ENCODE measurements at regions not wholly inside any gene's neighbourhood (a gene's known extent, or its start where the extent isn't known, plus 50 kb on each side); places are given as distances from the start of the nearest gene placed in this dataset.

DNA sequence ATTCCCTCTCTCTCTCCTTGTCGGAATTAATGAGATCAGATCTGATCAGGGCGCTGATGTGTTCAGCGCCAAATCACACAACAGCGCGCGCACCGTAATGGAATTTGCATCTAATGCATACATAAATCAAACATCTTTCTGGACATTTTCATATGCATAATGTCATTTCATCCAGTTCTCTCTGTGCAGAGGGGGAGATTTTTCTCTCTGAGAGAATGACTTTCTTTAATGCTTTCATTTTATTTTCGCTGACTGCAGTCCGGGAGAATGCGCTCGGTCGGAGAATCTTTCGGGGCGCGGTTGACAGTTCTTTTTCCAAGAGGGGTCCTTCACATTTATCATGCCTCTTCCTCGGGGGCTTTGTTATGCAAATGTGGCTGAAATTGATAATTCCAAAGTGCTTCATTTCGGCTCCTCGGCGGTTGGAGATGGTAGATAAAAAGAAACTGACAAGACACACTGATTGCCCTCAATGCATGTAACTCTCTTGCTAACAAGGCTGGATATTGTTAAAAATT, 615.9 kb downstream of the VRK1 start:
- DNase-seq (ENCODE audit: low spot score) = no peak
- Mint-ChIP-seq H3K4me3 (ENCODE audit: unreplicated experiment) (no peak overlapping the region), H3K9me3 (ENCODE audit: unreplicated experiment) (no peaks in the 10 kb centered on the region), H3K4me1 (ENCODE audit: unreplicated experiment) (peaks cover 6% of the 10 kb centered on the region), H3K27ac (ENCODE audit: unreplicated experiment) (no peak overlapping the region), H3K27me3 (ENCODE audit: unreplicated experiment) (peaks cover 3% of the 10 kb centered on the region), H3K36me3 (ENCODE audit: low read depth, unreplicated experiment) (no peaks in the 10 kb centered on the region)
- TF ChIP-seq, protein P1, sequence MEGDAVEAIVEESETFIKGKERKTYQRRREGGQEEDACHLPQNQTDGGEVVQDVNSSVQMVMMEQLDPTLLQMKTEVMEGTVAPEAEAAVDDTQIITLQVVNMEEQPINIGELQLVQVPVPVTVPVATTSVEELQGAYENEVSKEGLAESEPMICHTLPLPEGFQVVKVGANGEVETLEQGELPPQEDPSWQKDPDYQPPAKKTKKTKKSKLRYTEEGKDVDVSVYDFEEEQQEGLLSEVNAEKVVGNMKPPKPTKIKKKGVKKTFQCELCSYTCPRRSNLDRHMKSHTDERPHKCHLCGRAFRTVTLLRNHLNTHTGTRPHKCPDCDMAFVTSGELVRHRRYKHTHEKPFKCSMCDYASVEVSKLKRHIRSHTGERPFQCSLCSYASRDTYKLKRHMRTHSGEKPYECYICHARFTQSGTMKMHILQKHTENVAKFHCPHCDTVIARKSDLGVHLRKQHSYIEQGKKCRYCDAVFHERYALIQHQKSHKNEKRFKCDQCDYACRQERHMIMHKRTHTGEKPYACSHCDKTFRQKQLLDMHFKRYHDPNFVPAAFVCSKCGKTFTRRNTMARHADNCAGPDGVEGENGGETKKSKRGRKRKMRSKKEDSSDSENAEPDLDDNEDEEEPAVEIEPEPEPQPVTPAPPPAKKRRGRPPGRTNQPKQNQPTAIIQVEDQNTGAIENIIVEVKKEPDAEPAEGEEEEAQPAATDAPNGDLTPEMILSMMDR (IDR thresholded peaks at IDR 0.05; ENCODE audit: unreplicated experiment) = no peak

DNA sequence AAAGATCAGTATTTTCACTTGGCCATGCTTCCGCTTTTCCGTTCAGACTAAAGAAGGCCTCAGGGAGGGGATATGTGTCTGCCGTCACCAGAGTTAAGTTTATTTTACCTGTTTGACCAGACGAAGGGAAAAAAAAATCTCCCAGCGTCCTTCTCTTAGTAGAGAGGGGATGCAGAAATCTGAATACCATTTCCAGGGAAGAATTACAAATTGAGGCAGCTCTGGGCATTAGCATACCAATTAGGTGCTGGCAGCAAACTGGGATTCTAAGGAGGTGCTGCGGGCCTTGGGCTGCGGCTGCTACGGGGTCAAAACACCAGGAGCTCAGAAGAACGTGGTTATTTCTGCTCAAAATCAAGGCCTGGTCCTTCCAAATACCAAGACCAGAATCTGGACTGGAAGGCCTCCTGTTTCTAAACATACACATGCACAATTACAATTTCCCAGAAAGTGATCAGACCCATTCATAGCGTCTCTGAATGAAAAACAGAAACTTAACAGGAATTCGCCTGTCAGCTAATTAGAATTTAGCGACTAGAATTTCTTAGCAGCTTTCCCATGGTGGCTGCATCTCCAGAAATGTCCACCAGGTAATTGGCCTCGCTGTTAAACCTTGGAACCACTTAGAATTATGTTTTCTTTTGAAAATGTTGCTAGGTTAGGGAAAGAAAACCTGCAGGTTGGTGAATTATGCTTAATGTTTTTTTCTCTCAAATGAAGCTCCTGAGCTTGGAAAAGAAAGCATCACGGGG, 617.0 kb downstream of the VRK1 start:
- TF ChIP-seq, protein P1 (IDR thresholded peaks at IDR 0.05; ENCODE audit: unreplicated experiment) = peak; percentile 53
- Mint-ChIP-seq H3K27ac (ENCODE audit: unreplicated experiment) (no peak overlapping the region), H3K9me3 (ENCODE audit: unreplicated experiment) (no peaks in the 10 kb centered on the region), H3K4me3 (ENCODE audit: unreplicated experiment) (no peak overlapping the region), H3K36me3 (ENCODE audit: low read depth, unreplicated experiment) (no peaks in the 10 kb centered on the region), H3K4me1 (ENCODE audit: unreplicated experiment) (peaks cover 6% of the 10 kb centered on the region), H3K27me3 (ENCODE audit: unreplicated experiment) (peaks cover 3% of the 10 kb centered on the region)
- peak; percentile 10 for DNase-seq (ENCODE audit: low spot score)

DNA sequence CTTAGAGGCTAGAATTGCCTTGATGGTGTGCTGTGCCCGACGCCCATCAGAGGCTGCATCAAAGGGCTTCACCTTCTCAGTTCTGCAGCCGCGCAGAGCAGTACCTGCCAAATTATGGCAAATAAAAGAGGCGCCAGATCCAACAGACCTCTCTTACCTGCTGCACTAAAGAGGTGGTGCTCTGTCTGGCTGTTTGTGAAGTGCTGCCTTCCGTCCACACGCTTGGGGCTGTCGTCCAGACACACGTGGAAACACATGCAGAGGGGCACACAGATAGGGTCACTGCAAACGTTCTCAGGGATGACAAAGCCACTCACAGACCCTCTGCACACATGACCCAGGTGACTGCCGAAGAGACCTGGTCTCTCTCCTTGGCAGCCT, 617.5 kb downstream of the VRK1 start:
- TF ChIP-seq, protein P1 (IDR thresholded peaks at IDR 0.05; ENCODE audit: unreplicated experiment) = peak; percentile 34
- H3K27me3 Mint-ChIP-seq (ENCODE audit: unreplicated experiment) = peaks cover 1% of the 10 kb centered on the region
- no peaks in the 10 kb centered on the region for H3K9me3 Mint-ChIP-seq (ENCODE audit: unreplicated experiment)
- H3K36me3 Mint-ChIP-seq (ENCODE audit: low read depth, unreplicated experiment) = no peaks in the 10 kb centered on the region
- H3K4me3 Mint-ChIP-seq (ENCODE audit: unreplicated experiment) = no peak overlapping the region
- H3K27ac Mint-ChIP-seq (ENCODE audit: unreplicated experiment) = no peak overlapping the region
- H3K4me1 Mint-ChIP-seq (ENCODE audit: unreplicated experiment) = peaks cover 6% of the 10 kb centered on the region
- no peak for DNase-seq (ENCODE audit: low spot score)

- Mint-ChIP-seq H3K4me1 (ENCODE audit: unreplicated experiment) (peaks cover 6% of the 10 kb centered on the region), H3K36me3 (ENCODE audit: low read depth, unreplicated experiment) (no peaks in the 10 kb centered on the region), H3K27me3 (ENCODE audit: unreplicated experiment) (peaks cover 1% of the 10 kb centered on the region), H3K9me3 (ENCODE audit: unreplicated experiment) (no peaks in the 10 kb centered on the region), H3K27ac (ENCODE audit: unreplicated experiment) (no peak overlapping the region), H3K4me3 (ENCODE audit: unreplicated experiment) (no peak overlapping the region)
- TF ChIP-seq, protein P1 (IDR thresholded peaks at IDR 0.05; ENCODE audit: unreplicated experiment) = no peak
- no peak for DNase-seq (ENCODE audit: low spot score)
Observed at GRCh38 chr14:97415907-97416306, 618.7 kb downstream of the VRK1 start.

- Mint-ChIP-seq H3K36me3 (ENCODE audit: low read depth, unreplicated experiment) (no peaks in the 10 kb centered on the region), H3K27me3 (ENCODE audit: unreplicated experiment) (peaks cover 1% of the 10 kb centered on the region), H3K9me3 (ENCODE audit: unreplicated experiment) (no peaks in the 10 kb centered on the region), H3K4me3 (ENCODE audit: unreplicated experiment) (no peak overlapping the region), H3K27ac (ENCODE audit: unreplicated experiment) (no peak overlapping the region), H3K4me1 (ENCODE audit: unreplicated experiment) (peaks cover 6% of the 10 kb centered on the region)
- no peak for DNase-seq (ENCODE audit: low spot score)
- TF ChIP-seq, protein P1 (IDR thresholded peaks at IDR 0.05; ENCODE audit: unreplicated experiment) = no peak
Observed at GRCh38 chr14:97416550-97416949, 619.4 kb downstream of the VRK1 start.
